ENCODE measurements at regions not wholly inside any gene's neighbourhood (a gene's known extent, or its start where the extent isn't known, plus 50 kb on each side); places are given as distances from the start of the nearest gene placed in this dataset.

DNA sequence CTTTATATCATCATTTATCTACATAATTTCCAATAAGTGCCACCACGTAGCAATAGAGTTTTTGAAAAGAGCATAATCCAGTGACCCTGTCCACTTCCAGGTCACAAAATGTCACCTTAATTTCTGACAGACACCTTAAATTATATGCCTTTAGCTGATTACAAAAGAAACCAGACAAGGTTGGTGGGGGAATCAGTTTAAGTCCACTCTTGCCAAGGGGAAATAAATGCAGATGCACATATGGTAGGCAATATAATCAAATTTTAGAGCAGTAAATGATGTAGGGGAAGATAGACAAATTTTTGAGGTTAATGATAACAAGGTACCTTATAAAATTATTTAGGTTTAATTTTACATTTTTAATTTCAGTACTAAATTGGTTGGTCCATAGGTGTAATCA lies 253.5 kb downstream of the ZIC1 start:
- WGBS, 2 donors (ENCODE audit: low coverage in 1 of 2): 50 to 67% methylated on average over 1 of the region's 1 CpG
- Histone ChIP-seq H3K9me3 (no peaks in the 10 kb centered on the region), H3K27ac (no peak overlapping the region), H3K4me3 (no peak overlapping the region), H3K4me1 (no peaks in the 10 kb centered on the region), H3K27me3 (no peaks in the 10 kb centered on the region), H3K36me3 (no peaks in the 10 kb centered on the region)
- TF ChIP-seq POLR2A (IDR thresholded peaks at IDR 0.05): no peak
- no peak for TF ChIP-seq POLR2AphosphoS5 (IDR thresholded peaks at IDR 0.05)
- TF ChIP-seq EP300 (IDR thresholded peaks at IDR 0.05): no peak
- TF ChIP-seq CTCF (IDR thresholded peaks at IDR 0.05): no peak
- no peak for ATAC-seq

DNA sequence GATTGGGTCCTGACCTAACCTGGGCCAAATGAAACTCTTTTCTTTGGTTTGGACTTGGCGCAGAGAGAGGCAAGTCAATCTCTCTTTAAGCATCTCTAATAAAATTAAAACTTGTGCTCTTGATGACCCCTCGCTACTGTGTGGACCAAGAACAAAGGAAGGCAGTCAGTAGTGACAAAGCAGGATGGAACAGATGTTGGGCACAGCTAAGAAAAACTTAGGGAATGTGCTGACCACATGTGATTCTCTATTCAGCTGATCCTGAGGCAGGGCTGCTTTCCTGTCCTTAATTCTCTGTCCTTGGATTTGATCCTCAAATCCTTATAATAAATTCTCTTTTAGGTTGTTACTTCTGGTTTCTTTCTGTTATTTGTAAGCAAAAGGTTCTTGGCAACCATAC lies 259.9 kb downstream of the ZIC1 start:
- WGBS, 2 donors (ENCODE audit: low coverage in 1 of 2): 95 to 100% methylated on average over 1 to 2 of the region's 2 CpGs
- Histone ChIP-seq H3K4me3 (no peak overlapping the region), H3K36me3 (no peaks in the 10 kb centered on the region), H3K27ac (no peak overlapping the region), H3K9me3 (no peaks in the 10 kb centered on the region), H3K27me3 (no peaks in the 10 kb centered on the region), H3K4me1 (no peaks in the 10 kb centered on the region)
- TF ChIP-seq POLR2A (IDR thresholded peaks at IDR 0.05): no peak
- no peak for TF ChIP-seq POLR2AphosphoS5 (IDR thresholded peaks at IDR 0.05)
- no peak for TF ChIP-seq EP300 (IDR thresholded peaks at IDR 0.05)
- no peak for TF ChIP-seq CTCF (IDR thresholded peaks at IDR 0.05)
- ATAC-seq: no peak

DNA sequence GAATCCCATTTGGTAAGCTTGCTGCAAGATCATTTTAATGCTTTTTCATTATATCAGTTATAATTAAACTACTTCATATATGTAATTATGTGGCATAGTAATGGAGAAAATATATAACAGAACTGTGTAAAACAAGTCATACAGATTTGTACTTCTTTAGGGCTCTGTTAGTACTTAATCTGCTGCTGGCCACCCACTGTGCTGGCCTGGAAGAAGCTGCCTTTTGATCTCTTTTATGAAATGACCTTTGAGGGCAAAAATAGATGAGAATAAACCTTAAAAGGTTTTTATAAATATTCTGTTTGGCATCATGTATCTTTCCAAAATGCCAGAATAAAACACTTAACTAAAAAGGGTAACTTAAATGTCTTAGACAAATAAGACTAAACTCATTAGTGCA lies 262.9 kb downstream of the ZIC1 start:
- no peaks in the 10 kb centered on the region for H3K27me3 ChIP-seq
- no peak overlapping the region for H3K27ac ChIP-seq
- no peak for ATAC-seq
- H3K4me1 ChIP-seq: no peaks in the 10 kb centered on the region
- H3K9me3 ChIP-seq: no peaks in the 10 kb centered on the region
- H3K36me3 ChIP-seq: no peaks in the 10 kb centered on the region
- no peak overlapping the region for H3K4me3 ChIP-seq
- no peak for TF ChIP-seq POLR2A (IDR thresholded peaks at IDR 0.05)
- TF ChIP-seq POLR2AphosphoS5 (IDR thresholded peaks at IDR 0.05): no peak
- no peak for TF ChIP-seq EP300 (IDR thresholded peaks at IDR 0.05)
- TF ChIP-seq CTCF (IDR thresholded peaks at IDR 0.05): no peak

- Histone ChIP-seq H3K27ac (no peak overlapping the region), H3K27me3 (no peaks in the 10 kb centered on the region), H3K9me3 (no peaks in the 10 kb centered on the region), H3K4me3 (no peak overlapping the region), H3K4me1 (no peaks in the 10 kb centered on the region), H3K36me3 (no peaks in the 10 kb centered on the region)
- no peak for ATAC-seq
- TF ChIP-seq EP300 (IDR thresholded peaks at IDR 0.05): no peak
- no peak for TF ChIP-seq CTCF (IDR thresholded peaks at IDR 0.05)
- no peak for TF ChIP-seq POLR2AphosphoS5 (IDR thresholded peaks at IDR 0.05)
- no peak for TF ChIP-seq POLR2A (IDR thresholded peaks at IDR 0.05)
- 69 to 88% methylated on average over 2 of the region's 2 CpGs for WGBS, 2 donors (ENCODE audit: low coverage in 1 of 2)
Measured at GRCh38 chr3:147672436-147672835, 263.3 kb downstream of the ZIC1 start.

- Histone ChIP-seq H3K4me3 (no peak overlapping the region), H3K9me3 (no peaks in the 10 kb centered on the region), H3K4me1 (peaks cover 0 to 2% (median 0%) of the 10 kb centered on the region in 3 donors), H3K27me3 (no peaks in the 10 kb centered on the region), H3K27ac (no peak overlapping the region), H3K36me3 (no peaks in the 10 kb centered on the region)
- no peak for TF ChIP-seq CTCF (IDR thresholded peaks at IDR 0.05)
- TF ChIP-seq POLR2A (IDR thresholded peaks at IDR 0.05): no peak
- no peak for TF ChIP-seq EP300 (IDR thresholded peaks at IDR 0.05)
- no peak for TF ChIP-seq POLR2AphosphoS5 (IDR thresholded peaks at IDR 0.05)
- WGBS, 2 donors (ENCODE audit: low coverage in 1 of 2): 96 to 100% methylated on average over 2 of the region's 2 CpGs
- no peak for ATAC-seq
Measured at GRCh38 chr3:147675761-147676160, 266.6 kb downstream of the ZIC1 start.

All from gastroesophageal sphincter (tissue), 4 donors.